GM21515 (cell line): ENCODE measurements at regions not wholly inside any gene's neighbourhood (a gene's known extent, or its start where the extent isn't known, plus 50 kb on each side); places are given as distances from the start of the nearest gene placed in this dataset.

ENCODE experiments used
- ATAC-seq: cut with Tn5 transposase; IDR thresholded peaks from one replicate; pipeline ENCODE4 v1.9.1; 2021; ENCODE audit not compliant: unreplicated experiment

DNA sequence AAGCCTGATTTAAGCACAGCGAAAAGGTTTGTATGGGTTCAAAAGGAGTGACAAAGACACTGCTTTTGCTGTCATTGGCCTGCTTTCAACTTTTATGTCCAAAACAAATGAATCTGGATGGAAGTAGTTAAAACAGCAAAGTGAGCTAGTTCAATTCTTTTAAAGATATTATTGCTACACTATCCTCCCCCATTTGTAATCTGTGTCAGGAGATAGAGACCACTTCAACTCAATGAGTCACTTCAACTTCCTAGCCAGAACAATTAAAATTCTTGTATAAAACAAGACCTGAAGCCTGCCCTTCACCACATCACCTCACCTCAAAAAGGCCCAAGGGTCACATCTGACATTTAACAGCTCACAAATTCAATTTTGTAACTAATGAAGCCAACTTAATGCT is 364.1 kb upstream of the LYPLAL1 start:
- no peak for ATAC-seq

DNA sequence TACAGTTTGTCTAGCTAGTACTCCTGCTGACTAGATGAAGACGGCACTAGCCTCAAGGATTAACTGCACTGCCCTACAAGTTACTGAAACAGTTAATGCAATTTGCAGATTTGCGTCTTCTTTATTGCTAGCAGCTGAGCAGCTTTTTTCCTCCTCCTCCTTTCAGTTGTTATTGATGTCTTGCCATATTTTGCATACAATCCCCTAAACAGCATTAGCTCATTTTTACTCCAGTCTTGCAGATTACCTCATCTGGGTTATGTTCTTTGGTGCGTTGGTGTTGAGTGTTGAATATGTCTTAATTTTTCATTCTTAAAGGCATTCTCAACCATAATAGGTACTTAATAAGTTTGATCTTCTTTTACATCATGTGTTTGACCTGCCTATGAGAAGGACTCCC is 363.4 kb upstream of the LYPLAL1 start:
- ATAC-seq = no peak

DNA sequence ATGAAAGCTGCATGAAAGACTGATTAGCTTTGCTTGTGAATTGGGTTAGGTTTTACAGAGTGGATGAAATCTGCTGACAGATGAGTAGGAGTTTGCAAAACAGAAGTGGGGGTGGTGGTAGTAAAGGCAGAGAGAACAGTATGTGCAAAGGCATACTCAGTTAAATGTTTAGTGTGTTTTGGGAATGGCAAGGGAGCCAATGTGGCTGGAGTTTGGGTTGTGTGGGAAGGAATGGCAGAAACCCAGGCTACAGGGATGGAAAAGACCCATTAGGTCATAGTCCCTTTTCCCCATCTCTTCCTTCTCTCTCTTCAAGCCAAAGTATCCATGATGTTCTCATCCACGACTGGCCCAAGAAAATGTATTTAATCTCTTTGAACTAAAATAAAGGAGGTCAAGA is 362.2 kb upstream of the LYPLAL1 start:
- no peak for ATAC-seq

DNA sequence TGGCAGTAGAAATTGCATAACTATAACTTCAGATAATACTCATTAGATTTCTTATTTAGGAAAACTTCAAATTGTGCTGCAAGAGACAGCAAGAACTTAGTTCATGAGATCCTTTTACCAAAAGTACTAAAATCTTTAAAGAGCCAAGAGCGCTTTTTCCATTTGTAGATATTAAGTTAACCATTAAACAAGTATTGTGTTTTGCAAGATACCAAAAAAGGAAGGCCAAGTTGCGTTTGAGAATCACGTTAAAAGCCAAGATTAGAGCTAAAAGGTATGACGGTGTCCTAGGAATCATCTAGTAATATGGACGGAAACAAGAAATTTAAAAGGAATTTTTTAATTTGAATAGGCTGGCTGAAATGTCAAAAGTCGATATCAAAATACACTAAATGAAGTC is 361.3 kb upstream of the LYPLAL1 start:
- no peak for ATAC-seq

DNA sequence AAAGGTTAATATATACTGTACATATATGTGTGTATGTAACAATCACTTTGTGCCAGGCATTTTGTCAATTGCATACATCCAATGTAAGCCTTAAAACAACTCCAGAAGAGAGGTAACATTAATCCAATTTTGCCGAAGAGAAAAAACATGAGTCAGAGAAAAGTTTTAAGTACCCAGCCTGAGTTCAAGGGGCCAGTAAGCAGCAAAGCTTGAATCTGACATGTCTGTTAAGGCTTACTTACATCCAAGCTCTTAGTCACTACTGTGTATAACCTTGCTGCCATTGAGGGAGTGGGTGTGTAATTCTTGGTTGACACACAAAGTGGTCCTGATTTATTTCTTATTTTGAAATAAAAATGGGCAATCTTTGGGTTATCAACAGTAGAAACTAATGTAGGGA is 360.4 kb upstream of the LYPLAL1 start:
- no peak for ATAC-seq

DNA sequence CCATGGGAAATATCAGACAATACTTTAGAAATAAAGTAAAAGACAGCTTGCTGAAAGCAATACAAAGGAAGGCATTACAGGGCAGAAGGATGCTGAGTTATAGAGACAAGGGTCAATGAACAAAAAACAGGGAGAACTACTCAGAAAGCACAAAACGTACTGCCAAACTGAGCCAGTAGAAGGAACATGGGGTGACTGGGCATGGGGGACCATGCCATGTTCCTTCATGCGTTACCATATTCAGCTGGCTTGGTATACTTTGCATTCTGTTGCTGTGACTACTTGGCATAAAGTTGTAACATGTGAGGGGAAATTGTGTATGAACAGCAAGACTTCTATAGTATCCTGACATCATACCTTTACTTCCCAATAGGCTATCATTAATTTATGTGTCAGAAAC is 358.6 kb upstream of the LYPLAL1 start:
- ATAC-seq = no peak

DNA sequence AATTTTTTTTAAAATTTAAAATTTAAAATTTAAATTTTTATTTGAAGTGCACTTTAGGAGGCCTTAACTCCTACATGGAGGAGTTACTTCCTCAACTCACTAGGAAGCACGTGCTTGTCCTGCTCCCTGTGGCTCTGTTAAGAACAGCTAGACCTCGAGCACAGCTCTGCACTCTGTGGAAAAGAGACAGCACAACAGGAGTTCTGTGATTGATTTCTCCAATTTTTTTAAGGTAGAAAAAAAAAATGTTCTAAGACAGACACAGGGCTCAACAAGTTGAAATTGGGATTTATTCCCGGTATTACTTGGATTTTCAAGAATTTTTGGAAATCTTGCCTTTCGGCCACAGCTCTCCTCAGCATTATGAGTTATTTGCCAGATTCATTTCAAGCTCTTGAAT is 356.6 kb upstream of the LYPLAL1 start:
- ATAC-seq = no peak

DNA sequence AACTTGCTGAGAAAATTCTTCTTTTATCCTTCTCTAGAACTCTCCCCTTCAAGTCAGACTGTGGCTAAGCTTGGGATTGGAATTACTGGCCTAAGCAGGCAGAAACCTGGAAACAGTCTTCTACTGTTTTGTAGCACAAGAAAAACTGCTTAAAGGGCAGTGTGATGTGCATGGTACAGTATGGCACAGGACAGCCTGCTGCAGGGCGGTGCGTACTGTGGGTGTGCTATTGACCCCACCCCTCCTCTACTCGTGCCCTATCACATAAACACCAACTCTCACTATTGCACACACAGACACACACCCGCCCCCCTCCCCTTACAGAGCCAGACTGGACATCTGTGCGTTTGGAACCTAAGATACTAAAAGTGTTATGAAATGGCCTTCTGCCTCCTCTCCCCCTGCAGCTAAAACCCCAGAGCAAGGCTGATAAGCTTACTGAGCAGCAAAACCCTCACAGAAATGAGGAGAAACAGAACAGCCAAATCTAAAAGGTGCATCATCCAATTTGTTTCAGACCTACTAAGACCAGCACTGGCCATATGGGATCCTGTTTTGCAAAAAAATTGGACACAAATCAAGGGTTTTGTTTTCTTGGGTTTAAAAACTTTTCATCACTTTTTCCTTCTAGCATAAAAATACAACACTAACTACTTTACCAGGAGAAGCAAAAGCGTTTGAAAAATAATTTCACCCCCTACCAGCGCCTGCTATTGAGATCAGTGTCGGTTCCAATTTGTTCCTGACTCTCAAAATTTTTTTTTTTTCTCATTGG is 355.8 kb upstream of the LYPLAL1 start:
- no peak for ATAC-seq

DNA sequence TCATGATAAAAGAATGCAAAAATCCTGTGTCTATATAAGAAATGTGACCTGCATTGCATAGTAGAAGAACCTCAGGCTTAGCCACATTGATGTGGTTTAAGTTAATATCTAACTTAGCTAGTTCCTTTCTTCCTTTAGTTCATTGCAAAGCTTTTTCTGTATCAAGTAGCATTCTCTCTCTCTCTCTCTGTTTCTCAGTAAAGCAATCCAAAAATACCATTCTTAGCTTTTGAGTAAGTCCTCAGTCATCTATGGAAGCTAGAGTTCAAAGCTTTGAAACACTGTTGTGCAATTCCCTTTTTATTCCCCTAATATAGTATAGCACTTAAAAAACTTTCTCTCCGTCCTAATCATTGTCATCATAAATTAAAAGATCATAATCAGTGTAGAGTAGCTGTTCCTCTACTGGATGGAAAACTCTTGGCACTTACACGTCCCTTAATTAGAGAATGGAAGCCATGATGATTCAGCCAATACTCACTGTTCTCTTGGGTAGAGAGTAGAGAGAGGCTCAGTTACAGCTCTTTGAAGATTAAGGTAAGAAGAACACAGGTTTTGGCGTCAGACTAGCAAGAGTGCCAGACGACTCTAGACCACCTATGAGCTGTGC is 350.3 kb upstream of the LYPLAL1 start:
- no peak for ATAC-seq

DNA sequence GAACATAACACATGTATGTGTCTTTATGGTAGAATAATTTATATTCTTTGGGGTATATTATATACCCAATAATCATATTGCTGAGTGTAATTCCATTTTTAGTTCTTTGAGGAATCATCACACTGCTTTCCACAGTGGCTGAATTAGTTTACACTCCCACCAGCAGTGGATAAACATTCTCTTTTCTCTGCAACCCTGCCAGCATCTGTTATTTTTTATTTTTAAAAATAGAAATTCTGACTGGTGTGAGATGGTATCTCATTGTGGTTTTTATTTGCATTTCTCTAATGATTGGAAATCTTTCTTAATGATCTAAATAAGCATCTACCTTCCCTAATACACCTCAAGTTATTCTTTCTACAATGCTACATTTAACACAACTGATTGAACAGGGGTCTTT is 346.2 kb upstream of the LYPLAL1 start:
- ATAC-seq = no peak

DNA sequence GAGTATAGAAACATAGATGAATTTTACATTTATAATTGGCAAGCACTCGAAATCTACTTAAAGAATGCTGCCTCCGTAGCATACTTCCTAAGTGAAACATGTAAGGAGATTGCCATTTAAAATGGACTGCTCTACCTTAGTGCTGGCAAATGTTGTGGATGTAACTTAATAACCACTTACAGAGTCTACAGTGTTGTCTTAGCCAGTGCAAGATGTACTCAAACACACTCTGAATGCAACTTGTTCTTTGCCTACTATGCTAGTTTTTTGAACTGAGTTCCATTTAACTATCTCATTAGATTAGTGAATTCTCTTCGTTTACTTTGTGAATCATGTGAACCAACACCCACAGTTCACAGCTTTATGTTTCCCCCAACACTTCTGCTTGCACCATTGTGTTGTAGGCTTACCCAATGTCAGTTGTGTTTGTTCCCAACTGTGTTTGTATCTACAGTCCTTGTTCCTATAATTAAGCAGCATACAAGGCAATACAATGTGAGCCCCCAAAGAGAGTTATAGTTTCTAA is 345.5 kb upstream of the LYPLAL1 start:
- no peak for ATAC-seq

DNA sequence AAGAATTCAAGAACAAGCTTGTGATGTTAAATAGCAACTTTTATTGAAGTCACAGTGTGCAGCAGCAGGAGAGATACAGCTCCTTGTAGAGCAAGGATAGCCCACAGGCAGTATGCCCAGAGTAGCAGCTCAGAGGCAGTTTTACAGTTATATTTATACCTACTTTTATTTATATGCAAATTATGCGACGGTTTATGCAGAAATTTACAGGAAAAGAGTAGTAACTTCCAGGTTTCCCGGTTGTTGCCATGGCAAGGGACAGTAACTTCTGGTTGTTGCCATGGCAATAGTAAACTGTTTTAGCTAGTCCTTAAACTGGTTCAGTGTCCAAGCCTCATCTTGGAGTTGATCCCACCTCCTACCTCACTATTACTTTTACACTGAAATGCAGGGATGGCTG is 344.6 kb upstream of the LYPLAL1 start:
- ATAC-seq = no peak

DNA sequence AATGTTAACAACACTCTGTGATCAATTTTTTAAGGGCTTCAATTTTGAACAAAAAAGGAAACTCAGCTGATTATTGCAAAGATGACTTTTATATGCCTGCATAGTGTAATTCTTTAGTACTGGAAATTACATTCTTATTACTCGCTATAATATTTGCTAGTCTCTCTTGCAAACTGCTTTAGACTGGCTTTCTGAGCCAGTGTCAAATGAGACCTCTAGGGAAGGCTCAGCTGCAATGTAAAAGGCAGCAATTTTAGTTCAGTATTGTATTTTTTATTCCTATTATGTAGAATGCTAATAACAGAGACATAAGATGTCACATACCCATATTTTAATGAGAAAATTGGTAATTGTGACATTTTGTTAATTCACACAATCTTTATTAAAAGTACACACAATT is 338.1 kb upstream of the LYPLAL1 start:
- ATAC-seq = no peak

DNA sequence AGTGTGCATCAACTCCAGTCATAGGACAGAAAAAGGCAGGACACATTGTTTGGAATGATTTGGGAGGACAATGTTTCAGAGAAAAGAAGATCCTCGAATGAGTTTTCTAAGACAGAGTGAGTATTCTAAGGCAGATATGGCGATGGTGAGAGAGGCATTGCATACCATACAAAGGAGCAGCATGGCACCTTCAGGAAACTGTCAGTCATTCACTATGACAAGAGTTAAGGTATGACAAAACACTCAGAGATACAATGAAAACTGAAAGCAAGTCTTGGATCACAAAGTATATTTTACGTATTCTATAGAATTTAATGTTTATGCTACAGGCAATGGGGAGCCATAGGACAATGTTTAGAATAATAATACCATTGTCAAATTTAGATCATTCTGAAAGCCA is 337.4 kb upstream of the LYPLAL1 start:
- no peak for ATAC-seq

DNA sequence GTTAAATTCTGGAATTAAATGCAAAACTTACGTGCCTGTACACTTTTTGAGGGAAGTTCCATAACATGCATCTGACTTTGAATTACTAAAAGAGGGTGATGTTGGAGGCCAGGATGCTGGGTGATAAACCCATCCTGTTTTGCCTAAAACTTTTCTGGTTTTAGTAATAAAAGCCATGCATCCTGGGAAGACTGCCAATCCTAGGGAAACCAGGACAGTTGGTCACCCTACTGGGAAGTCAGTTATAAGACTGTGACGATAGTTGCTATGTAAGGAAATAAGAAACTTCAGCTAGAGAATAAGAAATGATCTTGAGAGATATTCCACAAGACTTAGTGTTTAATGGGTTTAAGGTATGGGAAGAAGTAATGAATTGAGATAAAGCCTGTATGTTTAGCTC is 336.6 kb upstream of the LYPLAL1 start:
- no peak for ATAC-seq

DNA sequence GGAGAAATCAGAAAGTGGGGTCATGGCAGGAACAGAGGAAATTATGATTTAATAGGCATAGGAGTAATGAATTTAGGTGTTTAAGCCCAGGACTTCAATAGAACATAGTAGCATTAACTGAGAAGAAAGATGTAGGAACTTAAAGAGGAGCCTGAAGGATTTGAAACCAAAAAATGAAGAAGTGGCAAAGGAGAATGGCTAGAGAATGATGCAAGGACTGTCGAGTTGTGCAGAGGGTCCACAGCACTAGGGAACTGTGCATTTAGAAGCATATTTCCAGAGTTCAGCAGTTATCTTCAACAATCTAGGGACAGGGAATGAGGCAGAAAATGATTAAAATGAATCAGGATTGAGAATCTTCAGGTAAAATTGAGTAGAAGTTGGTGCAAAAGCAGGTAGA is 328.1 kb upstream of the LYPLAL1 start:
- no peak for ATAC-seq

DNA sequence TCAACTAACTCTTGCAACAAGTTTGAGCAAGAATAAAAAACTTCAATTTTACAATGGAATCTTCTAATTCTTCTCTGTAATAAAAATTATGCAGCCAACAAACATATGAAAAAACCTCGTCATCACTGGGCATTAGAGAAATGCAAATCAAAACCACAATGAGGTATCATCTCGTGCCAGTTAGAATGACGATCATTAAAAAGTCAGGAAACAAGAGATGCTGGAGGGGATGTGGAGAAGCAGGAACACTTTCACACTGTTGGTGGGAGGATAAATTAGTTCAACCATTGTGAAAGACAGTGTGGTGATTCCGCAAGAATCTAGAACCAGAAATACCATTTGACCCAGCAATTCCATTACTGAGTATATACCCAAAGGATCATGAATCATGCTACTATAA is 327.5 kb upstream of the LYPLAL1 start:
- ATAC-seq = no peak

DNA sequence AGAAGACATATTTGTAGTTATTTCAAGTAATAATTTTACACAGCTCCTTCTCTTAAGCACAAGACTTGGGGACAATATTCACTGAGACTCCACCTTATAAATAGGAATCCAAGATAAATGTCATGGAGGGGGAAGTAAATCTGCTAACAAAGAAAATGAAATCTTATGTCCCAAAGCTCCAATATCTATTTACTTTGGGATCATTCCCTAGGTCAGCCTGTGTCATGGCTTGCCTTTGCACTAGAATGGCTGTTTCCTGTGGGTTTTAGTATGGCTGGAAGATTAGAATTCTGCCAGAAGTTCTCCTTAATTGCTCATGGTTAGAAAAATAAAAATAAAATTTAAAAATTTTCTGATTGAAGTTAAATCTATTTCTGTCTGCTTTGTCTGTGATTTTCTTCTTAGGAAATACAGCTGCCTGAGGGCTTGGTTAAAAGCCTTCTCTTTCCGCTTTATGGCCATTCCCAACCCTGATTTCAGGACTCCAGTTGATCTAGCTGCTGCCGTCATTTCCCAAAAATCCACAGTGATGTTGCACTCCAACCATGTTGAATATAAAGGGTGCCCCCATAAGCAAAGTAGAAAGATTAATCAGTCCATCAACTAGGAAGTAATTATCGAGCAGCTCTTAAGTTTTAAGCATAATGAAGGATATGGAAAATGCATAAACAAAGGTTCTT is 326.4 kb upstream of the LYPLAL1 start:
- ATAC-seq = no peak

DNA sequence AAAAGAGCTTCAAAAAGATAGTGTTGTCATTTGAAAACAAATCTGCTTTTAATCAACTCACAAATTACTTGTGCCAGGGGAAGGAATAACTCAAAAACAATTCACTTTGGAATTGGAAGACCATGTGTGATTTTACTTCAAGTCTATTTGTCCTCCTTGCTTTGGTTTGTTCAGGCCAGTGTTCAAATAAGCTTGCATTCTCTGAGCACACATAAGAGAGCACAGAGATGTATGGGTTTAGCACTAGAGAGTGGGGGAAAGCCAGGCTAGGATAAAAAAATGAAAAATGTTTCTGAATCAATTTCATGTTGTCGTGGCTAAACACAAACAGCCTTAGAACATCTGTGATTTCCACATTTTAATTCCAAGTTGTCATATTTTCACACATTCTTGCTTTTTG is 325.7 kb upstream of the LYPLAL1 start:
- ATAC-seq = no peak

DNA sequence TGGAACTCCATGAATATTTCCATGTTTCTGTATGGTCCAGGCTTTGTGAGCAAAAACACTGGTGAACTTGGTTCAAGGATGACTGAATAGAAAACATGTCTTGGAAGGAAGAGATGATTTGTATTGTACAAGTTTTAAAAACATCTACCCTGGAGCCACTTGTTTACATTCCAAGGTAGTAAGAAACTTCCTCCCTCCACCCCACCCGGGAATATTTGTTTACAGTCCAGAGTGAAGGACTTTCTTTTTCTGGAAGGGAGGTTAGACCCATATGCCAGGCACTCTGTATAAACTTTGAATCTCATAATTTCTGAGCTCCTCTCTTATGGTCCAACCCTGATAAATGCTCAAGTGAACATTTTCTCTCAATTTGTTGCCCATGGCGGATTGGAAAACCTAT is 323.3 kb upstream of the LYPLAL1 start:
- no peak for ATAC-seq

DNA sequence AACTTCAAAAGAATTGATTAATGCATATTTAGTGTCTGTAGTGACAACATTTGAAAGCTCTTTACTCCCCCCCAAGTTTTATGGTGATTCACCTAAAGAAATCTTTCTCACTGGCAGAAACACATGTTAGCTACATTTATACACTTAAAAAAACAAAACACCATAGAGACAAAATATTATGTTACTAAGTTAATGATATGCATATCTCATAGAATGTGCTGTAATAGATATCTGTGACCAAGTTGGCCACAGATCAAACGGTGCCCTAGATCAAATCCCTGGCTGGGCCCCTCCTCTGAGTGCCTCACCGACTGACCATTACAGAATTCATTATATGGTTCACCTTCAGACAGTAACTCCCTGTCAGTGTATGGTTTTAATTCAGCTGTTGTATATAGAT is 322.1 kb upstream of the LYPLAL1 start:
- no peak for ATAC-seq

DNA sequence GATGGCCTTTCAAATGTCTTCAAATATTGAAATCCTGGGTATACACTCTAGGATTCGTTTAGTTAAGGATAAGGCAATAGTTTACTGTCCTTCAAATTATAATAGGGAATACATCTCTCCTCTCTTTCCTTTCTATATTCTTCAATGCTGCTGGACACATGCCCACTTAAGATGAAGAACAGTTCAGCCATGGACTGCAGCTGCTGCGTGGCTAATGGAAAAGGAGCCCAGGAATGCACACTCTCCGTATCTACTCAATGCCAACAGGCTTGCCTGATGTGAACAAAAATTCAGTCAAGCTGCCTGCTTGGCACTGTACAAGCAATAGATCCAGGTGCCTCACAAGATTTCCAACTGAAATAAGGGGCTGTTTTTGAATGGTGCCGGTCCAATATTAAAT is 321.2 kb upstream of the LYPLAL1 start:
- ATAC-seq = no peak
